SHP77 (cell line): ENCODE measurements at regions not wholly inside any gene's neighbourhood (a gene's known extent, or its start where the extent isn't known, plus 50 kb on each side); places are given as distances from the start of the nearest gene placed in this dataset.

ENCODE experiments used
- DNase-seq, 2 experiments: peaks; one replicate each; lab custom pipeline; 2025; lab: John Stamatoyannopoulos, UW

DNA sequence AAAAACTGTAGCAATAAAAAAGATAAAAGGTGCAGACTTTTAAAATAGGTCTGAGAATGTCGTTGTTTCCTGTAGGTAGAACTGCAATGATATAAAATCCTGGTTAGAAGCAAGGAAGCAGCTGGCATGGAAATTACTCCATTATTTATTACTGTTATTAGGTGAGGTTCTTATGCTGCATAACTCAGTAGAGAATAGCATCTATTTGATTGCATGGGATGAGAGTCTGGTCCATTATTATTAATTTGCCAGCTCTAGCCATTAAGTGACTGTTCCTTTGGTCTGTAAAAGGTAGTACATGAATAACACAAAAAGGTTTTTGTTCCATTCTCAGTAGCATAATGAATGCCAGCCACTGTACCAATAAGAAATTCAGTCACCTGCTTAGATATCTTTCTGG is 358.6 kb downstream of the RBM43 start:
- DNase-seq = no peak

DNA sequence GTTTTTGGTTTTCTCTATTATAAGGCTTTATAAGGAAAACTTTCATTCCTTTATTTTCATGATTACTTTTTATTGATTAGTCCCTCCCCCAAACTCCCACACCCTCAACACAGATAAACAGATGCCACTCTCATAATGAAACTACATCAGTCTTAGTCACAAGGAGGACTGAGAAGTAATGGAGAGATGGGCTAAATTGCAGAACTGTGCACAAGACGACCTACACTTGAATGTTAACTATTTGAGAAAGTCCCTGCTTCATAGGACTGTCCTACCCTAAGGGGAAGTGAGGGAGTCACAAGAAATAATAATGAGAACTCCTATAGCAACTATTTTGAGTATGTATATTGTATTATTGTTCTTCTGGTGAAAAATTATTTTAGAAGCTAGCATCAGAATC is 360.8 kb downstream of the RBM43 start:
- DNase-seq = no peak

DNA sequence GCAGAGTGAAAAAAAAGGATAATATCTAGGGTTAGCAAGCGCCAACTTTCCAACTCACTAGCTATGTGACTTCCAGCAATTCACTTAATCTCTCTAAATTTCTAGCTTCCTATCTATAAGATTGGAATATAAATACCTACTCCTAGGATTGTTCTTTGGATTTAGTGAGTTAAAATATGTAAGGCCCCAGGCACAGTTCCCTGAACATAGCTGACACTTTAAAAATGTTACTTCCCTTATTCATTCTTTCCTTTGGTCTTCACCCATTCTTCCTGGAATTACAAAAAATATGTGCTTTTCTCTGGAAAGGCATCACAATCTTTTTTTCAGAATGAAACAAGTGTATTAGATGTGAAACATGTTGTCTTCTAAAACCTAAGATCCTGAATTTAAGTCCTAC is 365.7 kb downstream of the RBM43 start:
- DNase-seq = no peak

DNA sequence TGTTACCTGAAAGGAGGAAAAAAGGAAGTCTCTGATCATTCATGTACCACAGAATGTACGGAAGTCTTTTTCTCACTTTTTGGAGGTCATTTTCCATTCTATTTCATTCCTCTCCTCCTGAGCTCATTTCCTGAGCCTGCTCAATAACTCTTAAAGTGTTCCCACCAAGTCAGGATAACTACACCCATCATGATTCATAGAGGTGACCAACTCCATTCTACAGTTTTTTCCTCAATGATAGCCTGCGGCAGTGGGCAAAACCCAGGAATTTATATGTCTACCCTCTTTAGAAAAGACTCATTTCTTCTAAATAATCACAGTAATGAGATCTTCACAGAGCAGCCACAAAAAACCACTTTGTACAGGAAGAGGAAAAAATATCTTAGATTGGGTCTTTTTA is 372.5 kb downstream of the RBM43 start:
- DNase-seq = no peak

DNA sequence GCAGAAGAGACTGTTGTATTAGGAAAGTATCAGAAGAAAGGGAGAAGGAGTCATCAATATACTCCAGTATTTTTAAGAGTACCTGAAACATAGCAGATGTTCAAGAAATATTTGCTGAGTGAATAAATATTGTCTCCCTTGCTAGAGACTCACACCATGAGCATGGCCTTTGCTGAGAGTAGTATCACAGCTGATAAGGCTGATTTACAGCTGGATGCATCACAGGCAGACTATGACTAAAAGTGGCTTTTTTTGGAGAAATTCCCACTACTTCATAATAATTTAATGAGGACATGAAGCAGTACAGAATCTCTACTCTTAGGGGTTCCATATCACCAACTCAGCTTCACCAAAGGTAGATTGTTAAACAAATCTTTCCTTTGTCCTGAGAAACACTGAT is 373.3 kb downstream of the RBM43 start:
- DNase-seq = no peak

DNA sequence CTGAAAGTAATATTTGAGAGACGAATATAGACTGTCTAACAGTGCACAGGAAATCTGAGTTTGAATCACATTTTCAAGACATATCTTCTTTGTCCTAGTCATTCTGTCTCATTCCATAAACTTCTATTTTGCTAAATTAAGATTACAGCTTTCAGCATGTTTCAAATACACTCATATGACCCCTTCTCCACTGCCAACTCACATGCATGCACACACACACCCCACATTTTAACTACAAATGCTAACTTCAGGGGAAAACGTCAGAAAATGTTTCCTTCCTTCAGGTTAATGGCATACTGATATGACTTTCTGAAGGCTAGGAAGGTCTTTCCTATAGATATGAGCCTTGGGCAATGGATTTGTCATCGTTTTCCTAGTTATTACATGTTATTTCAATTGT is 373.7 kb downstream of the RBM43 start:
- DNase-seq = no peak

DNA sequence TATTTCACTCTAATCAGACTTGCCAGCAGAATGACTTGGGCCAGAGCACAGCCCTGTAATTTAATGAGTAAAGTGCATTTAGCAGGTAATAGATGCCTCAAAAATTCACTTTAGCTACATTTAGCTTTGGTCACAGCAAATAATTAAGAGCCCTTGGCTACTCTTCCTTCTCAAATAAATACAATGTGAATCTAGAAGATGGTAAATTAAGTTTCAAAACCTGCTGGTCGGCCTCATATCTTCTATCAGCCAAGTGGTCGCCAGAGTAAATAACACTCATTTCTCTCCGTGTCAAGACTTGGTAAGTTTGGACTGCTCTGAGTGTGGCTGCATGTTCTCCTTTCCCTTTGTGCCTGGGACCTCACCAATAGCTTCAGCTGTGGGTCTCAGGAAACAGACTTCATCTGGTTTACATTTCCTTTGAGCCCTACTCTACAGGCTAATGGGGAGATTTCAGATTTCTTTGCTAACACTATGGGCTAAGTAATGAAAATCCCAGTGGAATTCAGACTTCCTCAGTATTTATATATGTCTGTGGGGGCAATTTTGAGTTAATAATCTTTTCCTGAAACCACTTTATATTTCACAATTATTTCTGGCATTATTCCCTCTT is 375.8 kb downstream of the RBM43 start:
- no peak for DNase-seq

DNA sequence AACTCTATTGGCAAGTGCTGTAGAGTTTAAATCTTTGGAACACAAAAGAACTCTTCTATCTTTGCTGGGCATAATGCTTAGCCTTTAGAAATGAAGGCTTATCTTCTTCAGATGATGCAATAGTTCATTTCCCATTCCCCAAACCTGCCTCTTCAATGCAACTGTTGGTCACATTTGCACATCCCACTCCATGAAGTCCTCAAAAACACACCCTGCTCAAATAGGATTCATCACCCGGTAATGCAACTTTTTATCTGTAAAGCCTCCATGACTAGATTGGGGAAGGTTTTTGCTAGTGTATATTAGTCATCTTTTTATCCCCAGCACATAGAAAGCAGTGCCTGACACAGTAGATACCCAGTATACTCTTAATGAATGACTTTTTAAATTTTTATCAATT is 376.4 kb downstream of the RBM43 start:
- DNase-seq = no peak

DNA sequence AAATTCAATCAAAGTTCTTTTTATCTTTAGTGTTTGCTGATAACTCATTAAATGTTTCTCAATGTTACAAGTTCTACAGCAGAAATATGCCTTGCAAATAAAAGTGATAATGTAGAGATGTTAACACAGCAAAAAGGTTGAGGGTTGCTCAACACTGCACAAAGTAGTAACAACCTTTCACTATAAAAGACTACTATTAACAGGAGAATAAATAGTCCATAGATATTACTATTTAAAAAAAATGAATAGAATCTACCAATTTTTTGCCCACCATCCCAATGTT is 378.1 kb downstream of the RBM43 start:
- DNase-seq = no peak

DNA sequence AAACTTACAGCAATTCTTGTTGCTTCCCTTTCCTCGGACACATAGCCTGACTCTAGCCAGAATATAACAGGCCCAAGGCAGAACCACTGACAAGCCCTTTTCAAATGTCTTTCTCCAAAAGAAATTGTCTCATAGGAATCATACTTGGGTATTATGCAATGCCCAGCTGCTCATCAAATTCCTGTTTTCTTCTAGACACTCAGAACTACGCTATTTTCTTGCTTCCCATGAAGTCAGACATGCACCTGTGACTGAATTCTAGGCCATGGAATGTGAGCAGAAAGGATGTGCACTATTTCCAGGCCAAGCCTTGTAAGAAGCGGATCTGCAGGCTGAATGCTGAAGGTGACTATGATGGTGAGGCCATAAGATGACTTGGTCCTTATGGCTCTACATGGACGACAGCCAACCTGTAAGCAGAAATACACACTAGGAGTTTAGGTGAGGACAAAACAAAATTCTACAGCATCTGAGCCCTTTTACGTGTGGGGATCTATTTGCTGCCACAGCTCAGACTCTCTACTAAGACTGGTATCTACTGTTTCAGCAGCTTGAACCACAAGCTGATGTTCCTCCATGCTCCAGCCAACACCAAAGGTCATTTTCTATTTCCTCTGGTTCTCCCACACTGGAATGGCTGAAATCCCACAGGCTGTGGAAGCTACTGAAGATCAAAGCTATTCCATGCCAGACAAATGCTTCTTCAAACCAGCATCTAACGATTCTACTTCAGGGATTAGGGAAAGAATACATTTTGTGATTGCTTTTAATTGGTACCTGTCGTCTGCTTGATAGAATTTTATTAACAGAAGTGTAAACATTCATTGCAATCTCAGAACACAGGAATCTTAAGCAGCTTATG is 378.7 kb downstream of the RBM43 start:
- no peak for DNase-seq

DNA sequence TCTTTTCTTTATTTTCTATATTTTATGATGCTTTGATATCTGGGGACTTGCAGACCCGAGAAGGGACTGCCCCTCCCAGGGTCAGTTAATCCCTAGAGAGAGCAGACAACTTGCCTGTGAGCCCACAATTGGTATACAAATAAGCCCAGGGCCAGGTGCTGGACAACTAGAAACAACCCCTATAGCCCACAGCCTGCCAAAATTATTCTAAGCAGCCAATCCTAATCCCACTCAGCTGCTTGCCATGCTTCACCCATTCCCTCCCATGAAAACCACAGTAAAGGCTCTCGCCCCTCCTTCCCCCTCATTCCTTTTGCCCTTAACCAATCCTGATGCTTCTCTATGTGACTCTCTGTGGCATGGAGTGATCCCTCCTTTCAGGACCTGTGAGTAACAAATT is 380.7 kb downstream of the RBM43 start:
- no peak for DNase-seq

DNA sequence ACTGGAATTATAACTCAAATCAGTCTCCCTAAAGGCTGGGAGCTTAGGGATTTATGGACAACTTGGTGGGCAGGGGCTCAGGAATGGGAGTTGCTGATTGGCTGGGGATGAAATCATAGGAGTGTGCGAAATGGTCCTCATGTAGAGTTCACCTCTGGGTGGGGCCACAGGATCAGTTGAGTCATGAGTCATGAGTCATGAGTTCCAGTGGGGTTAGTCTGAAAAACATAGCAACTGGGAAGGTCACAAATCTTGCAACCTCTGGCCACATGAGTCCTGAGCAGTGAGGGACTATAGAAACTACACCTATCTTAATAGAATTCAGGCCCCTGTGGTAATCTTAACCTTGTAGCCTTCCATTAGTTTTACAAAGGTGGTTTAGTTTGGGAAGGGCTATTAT is 383.3 kb downstream of the RBM43 start:
- DNase-seq = no peak

DNA sequence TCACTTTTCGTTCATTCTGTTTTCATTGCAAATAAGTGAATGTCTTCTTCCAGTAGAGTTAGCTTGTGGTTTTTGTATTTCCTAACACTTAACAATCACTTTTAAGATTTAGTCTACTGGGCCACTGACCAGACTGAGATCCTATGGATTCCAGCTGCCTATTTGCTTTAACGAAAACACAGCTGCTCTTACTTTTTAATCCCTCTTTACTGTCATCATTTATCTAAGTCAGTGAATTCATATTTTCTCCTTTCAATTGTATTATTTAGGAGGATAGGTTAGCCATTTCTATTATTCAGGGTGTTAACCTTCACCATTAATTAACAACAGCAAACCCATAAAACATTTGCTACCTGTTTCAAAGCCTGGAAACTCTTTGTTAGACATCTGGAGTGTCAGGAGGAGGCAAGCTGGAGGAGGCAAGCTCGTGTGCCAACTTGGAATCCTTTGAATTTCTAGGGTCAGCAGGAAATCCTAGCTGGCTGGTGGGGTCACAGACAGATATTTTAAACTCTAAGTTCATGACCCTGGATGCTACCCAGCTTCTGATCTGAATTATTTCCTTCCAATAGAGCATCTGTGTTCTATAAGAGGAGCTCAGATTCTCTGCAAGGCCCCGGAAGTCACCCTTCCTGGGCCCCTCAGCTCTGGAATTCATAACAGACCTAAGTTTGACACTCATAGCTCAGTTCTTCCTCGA is 385.3 kb downstream of the RBM43 start:
- DNase-seq = no peak

DNA sequence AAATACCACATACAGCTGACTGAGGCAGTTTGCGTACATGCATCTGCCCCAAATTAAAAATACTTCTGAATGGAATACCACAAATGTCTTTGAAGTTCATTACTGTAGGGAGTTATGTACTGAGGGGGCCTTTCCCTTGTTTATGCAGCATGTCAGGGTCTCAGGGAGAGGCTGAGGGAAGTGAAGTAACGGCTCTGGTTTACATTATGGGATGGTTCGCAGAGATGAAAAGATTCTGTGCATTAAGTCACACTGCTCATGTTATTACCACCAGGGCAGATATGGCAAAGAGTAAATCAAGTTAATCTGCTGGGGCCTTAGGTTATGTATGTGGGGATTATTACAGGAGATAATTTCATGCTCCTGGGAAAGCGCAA is 385.9 kb upstream of the RND3 start:
- DNase-seq = no peak

DNA sequence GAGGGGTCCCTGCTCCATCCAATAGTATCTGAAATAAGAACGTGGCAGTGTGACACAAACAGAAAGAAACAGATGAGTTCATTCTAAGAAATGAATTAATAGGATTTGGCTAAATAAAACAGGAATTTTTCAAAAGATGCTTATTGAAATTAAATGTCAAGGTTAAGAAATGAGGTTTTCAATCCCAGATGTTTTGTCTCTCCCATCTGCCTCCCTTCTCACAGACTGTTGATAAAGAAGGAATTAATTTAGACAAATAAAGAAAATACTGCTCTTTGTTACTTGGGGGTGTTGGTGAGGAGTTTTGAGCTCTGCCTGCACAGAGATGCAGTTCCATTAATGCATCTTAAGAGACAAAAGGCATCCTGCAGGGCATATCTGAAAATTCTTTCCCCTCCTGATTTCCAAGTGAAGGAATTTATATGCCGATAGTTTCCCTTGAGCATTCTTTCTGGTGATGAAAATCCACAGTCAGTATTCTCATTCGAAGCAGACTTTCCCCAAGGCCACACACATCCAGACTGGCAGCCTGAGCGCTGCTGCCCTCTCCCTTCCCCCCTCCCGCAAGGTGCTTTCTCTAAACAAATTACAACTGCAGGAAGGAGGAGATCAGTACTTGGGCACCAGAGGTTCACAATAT is 385.4 kb upstream of the RND3 start:
- DNase-seq = no peak

DNA sequence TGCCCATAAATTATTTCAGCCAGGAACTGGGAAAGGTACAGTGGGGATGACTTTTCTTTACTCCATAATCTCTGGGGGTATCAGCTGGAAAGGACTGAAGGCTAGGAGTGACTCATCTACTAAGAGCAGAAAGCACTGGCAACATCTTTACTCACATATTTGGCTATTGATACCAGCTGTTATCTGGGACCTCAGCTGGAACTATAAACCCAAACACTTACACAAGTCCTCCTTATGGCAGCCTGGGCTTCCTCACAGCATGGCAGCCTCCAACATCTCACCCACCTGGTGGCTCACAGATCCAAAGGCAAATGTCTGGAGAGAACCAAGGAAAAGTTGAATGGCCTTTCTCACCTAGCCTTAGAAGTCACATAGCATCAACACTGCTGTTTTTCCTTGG is 379.0 kb upstream of the RND3 start:
- DNase-seq = no peak

DNA sequence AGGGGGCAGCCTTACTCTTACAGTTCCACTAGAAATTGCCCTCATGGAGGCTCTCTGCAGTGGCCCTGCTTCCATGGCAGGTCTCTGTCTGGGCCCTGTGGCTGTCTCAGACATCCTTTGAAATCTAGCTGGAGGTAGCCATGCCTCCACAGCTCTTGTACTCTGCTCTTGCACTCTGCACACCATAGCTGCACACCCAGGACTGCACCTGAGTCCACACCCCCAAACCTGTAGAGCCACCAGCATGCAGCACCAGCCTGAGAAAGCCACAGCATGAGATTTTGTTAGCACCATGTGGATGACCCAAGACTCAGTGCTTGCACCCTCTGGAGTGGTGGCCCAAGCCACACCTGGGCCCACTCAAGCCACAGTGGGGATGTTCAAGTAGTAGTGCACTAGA is 376.2 kb upstream of the RND3 start:
- DNase-seq = no peak

DNA sequence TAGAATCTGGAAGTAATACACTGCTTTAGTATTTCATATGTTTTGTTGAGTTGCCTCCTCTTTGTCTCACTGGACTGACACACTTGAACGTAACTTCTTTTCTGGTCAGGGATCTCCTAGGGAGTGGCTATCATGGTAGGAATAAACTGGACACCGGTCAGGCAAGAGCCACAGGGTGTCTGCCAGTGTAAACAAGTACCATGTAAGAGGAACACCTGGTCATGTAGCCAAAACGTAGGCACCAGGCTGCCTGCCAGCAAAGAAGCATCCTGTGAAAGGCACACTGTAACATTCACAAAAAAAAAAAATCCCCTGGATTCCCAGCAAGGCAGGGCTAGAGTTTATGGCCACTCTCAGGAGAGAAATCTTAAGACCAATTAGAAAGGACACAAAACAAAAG is 372.8 kb upstream of the RND3 start:
- no peak for DNase-seq

DNA sequence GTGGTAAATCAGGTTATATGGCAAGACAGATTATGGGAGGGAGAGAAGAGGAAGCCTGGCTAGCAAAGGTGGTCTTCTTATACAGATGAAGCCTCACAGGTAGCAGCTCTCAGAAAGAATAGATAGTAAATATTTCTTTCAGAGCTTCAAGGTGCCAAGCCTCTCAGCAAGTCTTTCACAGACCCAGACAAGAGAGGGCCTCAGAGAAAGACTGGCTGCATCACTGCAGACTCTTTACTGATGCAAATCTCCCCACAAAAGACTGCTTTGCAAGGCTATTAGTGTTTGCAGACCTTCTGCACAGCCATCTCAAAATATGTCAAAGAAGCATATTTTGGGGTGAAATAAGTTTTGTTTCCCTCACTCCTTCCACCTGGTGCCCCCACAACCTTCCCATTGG is 372.4 kb upstream of the RND3 start:
- DNase-seq = no peak

DNA sequence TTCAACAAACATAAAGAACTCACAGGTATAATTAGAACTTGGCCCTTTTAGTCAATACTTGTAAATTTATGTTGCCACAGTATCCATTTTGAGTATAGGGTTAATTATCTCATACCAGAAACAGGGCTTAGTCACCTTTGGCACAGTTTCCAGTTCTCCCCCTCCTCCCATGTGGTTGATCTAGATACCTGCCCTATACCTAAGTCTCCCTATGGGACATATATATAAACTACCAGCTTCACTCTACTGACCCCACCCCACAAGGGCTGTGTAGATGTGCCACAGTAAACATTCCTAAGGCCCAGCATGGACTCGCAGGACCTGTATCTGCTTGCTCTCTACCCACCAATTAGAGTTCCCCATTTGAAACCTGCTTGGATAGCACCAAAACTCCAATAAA is 371.7 kb upstream of the RND3 start:
- no peak for DNase-seq

DNA sequence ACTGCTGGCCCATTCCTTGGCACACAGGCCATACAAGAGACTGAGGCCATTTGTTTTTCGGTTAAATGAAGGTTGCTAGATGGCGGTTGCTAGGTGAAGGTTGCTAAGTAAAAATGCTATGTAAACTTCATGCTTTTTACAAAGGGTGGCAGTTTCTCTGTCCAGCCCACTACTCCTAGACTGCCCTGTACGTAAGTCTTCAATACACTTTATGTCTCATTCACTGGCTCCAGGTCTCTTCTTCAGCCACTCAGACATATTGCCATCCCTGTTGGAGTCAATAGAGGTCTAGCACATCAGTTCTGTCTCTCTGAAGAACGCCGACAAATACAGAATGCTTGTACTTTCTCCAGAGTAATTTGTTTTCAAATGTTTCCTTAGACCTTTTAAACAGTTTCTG is 370.9 kb upstream of the RND3 start:
- DNase-seq = no peak

DNA sequence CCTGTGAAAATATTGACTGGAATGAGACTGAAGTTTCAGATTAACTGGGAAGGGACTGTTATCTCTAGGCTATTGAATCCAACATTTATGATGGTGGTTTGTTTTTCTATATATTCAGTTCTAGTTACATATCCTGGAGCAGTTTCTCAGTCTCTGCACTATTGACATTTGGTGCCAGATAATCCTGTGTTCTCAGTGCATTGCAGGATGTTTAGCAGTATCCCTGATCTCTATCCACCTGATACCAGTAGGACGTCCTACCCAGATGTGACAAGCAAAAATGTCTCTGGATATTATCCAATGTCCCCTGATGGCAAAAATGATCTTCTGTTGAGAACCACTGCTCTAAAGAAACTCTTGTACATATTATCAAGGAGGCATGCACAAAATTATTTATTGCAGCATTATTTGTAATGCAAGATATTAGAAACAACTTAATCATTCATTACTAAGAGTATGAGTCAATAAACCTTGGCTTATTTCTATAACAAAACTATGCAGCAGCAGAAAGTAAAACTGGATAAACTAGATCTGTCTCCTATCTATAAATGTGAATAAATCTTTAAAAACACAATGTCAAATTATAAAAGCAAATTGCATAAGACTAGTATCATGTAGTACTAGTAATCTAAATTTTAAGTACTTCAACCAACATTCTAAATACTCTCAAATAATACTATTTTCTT is 369.3 kb upstream of the RND3 start:
- no peak for DNase-seq

DNA sequence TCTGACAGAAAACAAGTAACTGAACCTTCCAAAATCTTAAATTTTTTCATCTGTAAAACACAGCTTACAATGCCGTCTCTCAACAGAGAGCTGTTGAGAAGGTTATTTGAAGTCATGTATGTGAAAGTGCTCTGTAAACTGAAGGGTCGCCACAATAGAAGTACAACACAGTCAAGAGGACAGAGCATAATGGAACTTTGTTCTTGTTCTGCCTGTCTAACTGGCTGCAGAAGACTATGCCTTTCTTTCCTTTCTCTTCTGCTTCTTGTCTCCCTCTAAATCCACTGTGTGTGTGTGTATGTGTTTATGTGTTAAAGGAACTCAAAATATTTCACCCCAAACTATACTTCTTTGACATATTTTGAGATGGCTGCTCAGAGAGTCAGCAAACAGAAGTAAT is 365.8 kb upstream of the RND3 start:
- DNase-seq = no peak
